ENCODE measurements at regions not wholly inside any gene's neighbourhood (a gene's known extent, or its start where the extent isn't known, plus 50 kb on each side); places are given as distances from the start of the nearest gene placed in this dataset.
A peak's percentile ranks its signal among the peaks of the same experiment; 100 is the strongest.

- H2BK15ac ChIP-seq (ENCODE audit: low read depth, poor library complexity, severe bottlenecking) = no peak overlapping the region
- H3K4ac ChIP-seq (ENCODE audit: low read depth in 1 of 2, low read length in 2 of 2) = no peak overlapping the region
- no peak overlapping the region for H2AK5ac ChIP-seq (ENCODE audit: low read length, severe bottlenecking)
- H3K14ac ChIP-seq (ENCODE audit: low read length in 2 of 2) = no peak overlapping the region
- no peak overlapping the region for H2BK12ac ChIP-seq (ENCODE audit: low read length in 2 of 2)
- WGBS = 77% methylated on average over 6 of the region's 6 CpGs
- no peaks in the 10 kb centered on the region for H3K79me1 ChIP-seq (replicated peaks; ENCODE audit: low read length, poor library complexity, severe bottlenecking)
- no peak overlapping the region for H4K91ac ChIP-seq (ENCODE audit: low read length)
- H3K4me1 ChIP-seq (ENCODE audit: control insufficient read depth, insufficient read depth, low read depth, low read length) = no peaks in the 10 kb centered on the region
- no peak overlapping the region for H3K27ac ChIP-seq (ENCODE audit: low read length, poor library complexity, severe bottlenecking)
- H3K18ac ChIP-seq (ENCODE audit: low read depth in 1 of 2, low read length in 2 of 2) = no peak overlapping the region
- no peak overlapping the region for H2BK5ac ChIP-seq (ENCODE audit: low read depth, low read length, poor library complexity, severe bottlenecking)
- H4K8ac ChIP-seq (ENCODE audit: low read length) = no peak overlapping the region
- no peaks in the 10 kb centered on the region for H3K36me3 ChIP-seq (ENCODE audit: control insufficient read depth in 1 of 2, insufficient read depth in 2 of 2, low read depth in 1 of 2, low read length in 2 of 2)
- H2BK120ac ChIP-seq (ENCODE audit: low read depth, low read length) = no peak overlapping the region
- peaks cover 3% of the 10 kb centered on the region for H3K9me3 ChIP-seq (ENCODE audit: control insufficient read depth, low read length)
- H3K9ac ChIP-seq (ENCODE audit: low read length) = no peak overlapping the region
- H3K4me3 ChIP-seq (ENCODE audit: insufficient read depth in 1 of 2, low read depth in 1 of 2, low read length in 2 of 2) = no peak overlapping the region
- DNase-seq = no peak
- H3K23ac ChIP-seq (ENCODE audit: low read length in 2 of 2) = no peak overlapping the region
- H2AFZ ChIP-seq (ENCODE audit: low read depth, low read length) = no peak overlapping the region
- peaks cover 0 to 10% of the 10 kb centered on the region in 2 experiments for H3K27me3 ChIP-seq (ENCODE audit: control insufficient read depth in 1 of 2, insufficient read depth in 1 of 2, low read length in 2 of 2)
- no peak overlapping the region for H3K4me2 ChIP-seq (ENCODE audit: low read length, poor library complexity, severe bottlenecking)
These were observed 103.2 kb downstream of the TBX5 start for GRCh38 chr12:114302606-114303315.

GRCh38 chr12:114302117-114302516 lies 103.8 kb downstream of the TBX5 start:
- Histone ChIP-seq H2BK5ac (ENCODE audit: low read depth, low read length, poor library complexity, severe bottlenecking) (no peak overlapping the region), H3K23ac (ENCODE audit: low read length in 2 of 2) (no peak overlapping the region), H4K8ac (ENCODE audit: low read length) (no peak overlapping the region), H3K4ac (ENCODE audit: low read depth in 1 of 2, low read length in 2 of 2) (no peak overlapping the region), H3K18ac (ENCODE audit: low read depth in 1 of 2, low read length in 2 of 2) (no peak overlapping the region), H3K4me1 (ENCODE audit: control insufficient read depth, insufficient read depth, low read depth, low read length) (no peaks in the 10 kb centered on the region), H2BK12ac (ENCODE audit: low read length in 2 of 2) (no peak overlapping the region), H3K4me2 (ENCODE audit: low read length, poor library complexity, severe bottlenecking) (no peak overlapping the region), H3K27me3 (ENCODE audit: control insufficient read depth in 1 of 2, insufficient read depth in 1 of 2, low read length in 2 of 2) (peaks cover 0 to 10% of the 10 kb centered on the region in 2 experiments), H3K27ac (ENCODE audit: low read length, poor library complexity, severe bottlenecking) (no peak overlapping the region), H3K4me3 (ENCODE audit: insufficient read depth in 1 of 2, low read depth in 1 of 2, low read length in 2 of 2) (no peak overlapping the region), H3K9ac (ENCODE audit: low read length) (no peak overlapping the region), H4K91ac (ENCODE audit: low read length) (no peak overlapping the region), H3K9me3 (ENCODE audit: control insufficient read depth, low read length) (peaks cover 3% of the 10 kb centered on the region), H2AK5ac (ENCODE audit: low read length, severe bottlenecking) (no peak overlapping the region), H3K36me3 (ENCODE audit: control insufficient read depth in 1 of 2, insufficient read depth in 2 of 2, low read depth in 1 of 2, low read length in 2 of 2) (no peaks in the 10 kb centered on the region), H2BK15ac (ENCODE audit: low read depth, poor library complexity, severe bottlenecking) (no peak overlapping the region), H3K14ac (ENCODE audit: low read length in 2 of 2) (no peak overlapping the region), H2AFZ (ENCODE audit: low read depth, low read length) (no peak overlapping the region), H3K79me1 (replicated peaks; ENCODE audit: low read length, poor library complexity, severe bottlenecking) (no peaks in the 10 kb centered on the region), H2BK120ac (ENCODE audit: low read depth, low read length) (no peak overlapping the region)
- DNase-seq = no peak
- 55% methylated on average over 8 of the region's 8 CpGs for WGBS

- no peak overlapping the region for H3K18ac ChIP-seq (ENCODE audit: low read depth in 1 of 2, low read length in 2 of 2)
- no peak overlapping the region for H2BK120ac ChIP-seq (ENCODE audit: low read depth, low read length)
- no peak overlapping the region for H3K4me2 ChIP-seq (ENCODE audit: low read length, poor library complexity, severe bottlenecking)
- H2AK5ac ChIP-seq (ENCODE audit: low read length, severe bottlenecking) = no peak overlapping the region
- no peak for DNase-seq
- H4K91ac ChIP-seq (ENCODE audit: low read length) = no peak overlapping the region
- no peak overlapping the region for H2AFZ ChIP-seq (ENCODE audit: low read depth, low read length)
- no peak overlapping the region for H2BK15ac ChIP-seq (ENCODE audit: low read depth, poor library complexity, severe bottlenecking)
- H3K9me3 ChIP-seq (ENCODE audit: control insufficient read depth, low read length) = peaks cover 3% of the 10 kb centered on the region
- H3K27me3 ChIP-seq (ENCODE audit: control insufficient read depth in 1 of 2, insufficient read depth in 1 of 2, low read length in 2 of 2) = no peaks in the 10 kb centered on the region
- WGBS = 86% methylated on average over 2 of the region's 3 CpGs
- H3K36me3 ChIP-seq (ENCODE audit: control insufficient read depth in 1 of 2, insufficient read depth in 2 of 2, low read depth in 1 of 2, low read length in 2 of 2) = no peaks in the 10 kb centered on the region
- no peak overlapping the region for H3K27ac ChIP-seq (ENCODE audit: low read length, poor library complexity, severe bottlenecking)
- H3K4me1 ChIP-seq (ENCODE audit: control insufficient read depth, insufficient read depth, low read depth, low read length) = no peaks in the 10 kb centered on the region
- no peak overlapping the region for H3K4ac ChIP-seq (ENCODE audit: low read depth in 1 of 2, low read length in 2 of 2)
- no peak overlapping the region for H3K14ac ChIP-seq (ENCODE audit: low read length in 2 of 2)
- no peak overlapping the region for H2BK12ac ChIP-seq (ENCODE audit: low read length in 2 of 2)
- no peak overlapping the region for H3K4me3 ChIP-seq (ENCODE audit: insufficient read depth in 1 of 2, low read depth in 1 of 2, low read length in 2 of 2)
- H3K23ac ChIP-seq (ENCODE audit: low read length in 2 of 2) = no peak overlapping the region
- H4K8ac ChIP-seq (ENCODE audit: low read length) = no peak overlapping the region
- H3K9ac ChIP-seq (ENCODE audit: low read length) = peak overlapping the region; percentile 28
- no peak overlapping the region for H2BK5ac ChIP-seq (ENCODE audit: low read depth, low read length, poor library complexity, severe bottlenecking)
- no peaks in the 10 kb centered on the region for H3K79me1 ChIP-seq (replicated peaks; ENCODE audit: low read length, poor library complexity, severe bottlenecking)
These were observed 111.7 kb downstream of the TBX5 start for GRCh38 chr12:114294303-114294685.

GRCh38 chr12:114293571-114294302 lies 112.2 kb downstream of the TBX5 start:
- Histone ChIP-seq H2AFZ (ENCODE audit: low read depth, low read length) (no peak overlapping the region), H3K4me3 (ENCODE audit: insufficient read depth in 1 of 2, low read depth in 1 of 2, low read length in 2 of 2) (no peak overlapping the region), H3K36me3 (ENCODE audit: control insufficient read depth in 1 of 2, insufficient read depth in 2 of 2, low read depth in 1 of 2, low read length in 2 of 2) (no peaks in the 10 kb centered on the region), H3K4me2 (ENCODE audit: low read length, poor library complexity, severe bottlenecking) (no peak overlapping the region), H2BK15ac (ENCODE audit: low read depth, poor library complexity, severe bottlenecking) (no peak overlapping the region), H3K9me3 (ENCODE audit: control insufficient read depth, low read length) (peaks cover 3% of the 10 kb centered on the region), H3K18ac (ENCODE audit: low read depth in 1 of 2, low read length in 2 of 2) (no peak overlapping the region), H3K23ac (ENCODE audit: low read length in 2 of 2) (no peak overlapping the region), H3K4ac (ENCODE audit: low read depth in 1 of 2, low read length in 2 of 2) (no peak overlapping the region), H4K91ac (ENCODE audit: low read length) (no peak overlapping the region), H3K4me1 (ENCODE audit: control insufficient read depth, insufficient read depth, low read depth, low read length) (no peaks in the 10 kb centered on the region), H3K79me1 (replicated peaks; ENCODE audit: low read length, poor library complexity, severe bottlenecking) (no peaks in the 10 kb centered on the region), H3K9ac (ENCODE audit: low read length) (peak overlapping the region; percentile 28), H2BK120ac (ENCODE audit: low read depth, low read length) (no peak overlapping the region), H2BK5ac (ENCODE audit: low read depth, low read length, poor library complexity, severe bottlenecking) (no peak overlapping the region), H3K27ac (ENCODE audit: low read length, poor library complexity, severe bottlenecking) (no peak overlapping the region), H3K14ac (ENCODE audit: low read length in 2 of 2) (no peak overlapping the region), H4K8ac (ENCODE audit: low read length) (no peak overlapping the region), H2AK5ac (ENCODE audit: low read length, severe bottlenecking) (no peak overlapping the region), H2BK12ac (ENCODE audit: low read length in 2 of 2) (no peak overlapping the region), H3K27me3 (ENCODE audit: control insufficient read depth in 1 of 2, insufficient read depth in 1 of 2, low read length in 2 of 2) (no peaks in the 10 kb centered on the region)
- no peak for DNase-seq
- WGBS = 40% methylated on average over 1 of the region's 2 CpGs

Data from mesenchymal stem cell (in vitro differentiated cells and primary cell).